ENCODE measurements at regions not wholly inside any gene's neighbourhood (a gene's known extent, or its start where the extent isn't known, plus 50 kb on each side); places are given as distances from the start of the nearest gene placed in this dataset.

GRCh38 chr5:74404574-74405508, 235.7 kb downstream of the ENC1 start:
- H3K27ac ChIP-seq (ENCODE audit: low read length): no peak overlapping the region
- Mint-ChIP-seq H3K27ac (no peak overlapping the region), H3K4me1 (peaks cover 0 to 16% (median 13%) of the 10 kb centered on the region in 3 donors), H3K4me3 (no peak overlapping the region), H3K36me3 (no peaks in the 10 kb centered on the region), H3K27me3 (peaks cover 3 to 8% of the 10 kb centered on the region in 2 donors), H3K9me3 (no peaks in the 10 kb centered on the region)
- ATAC-seq (replicated peaks in 1 of 4) (no peak), DNase-seq (no peak)
- H3K36me3 ChIP-seq (ENCODE audit: control insufficient read depth in 2 of 2, extremely low read depth in 1 of 2, insufficient read depth in 1 of 2, low read length in 1 of 2): no peaks in the 10 kb centered on the region
- no peak overlapping the region for H3K4me3 ChIP-seq (ENCODE audit: control insufficient read depth in 1 of 2, extremely low read depth in 1 of 2, low read length in 1 of 2)
- WGBS (ENCODE audit: insufficient coverage): no CpG with 5 or more reads among the region's 4 CpGs
- CTCF ChIA-PET: no interaction called here
- peaks cover 6 to 17% of the 10 kb centered on the region in 2 experiments for H3K4me1 ChIP-seq (ENCODE audit: control insufficient read depth in 1 of 2, extremely low read depth in 1 of 2, insufficient read depth in 2 of 2, low read length in 2 of 2)
- POLR2A ChIA-PET: no interaction called here
- H3K27me3 ChIP-seq (replicated peaks in 1 of 2; ENCODE audit: control insufficient read depth in 2 of 2, extremely low read depth in 1 of 2, insufficient read depth in 2 of 2, low read length in 1 of 2): no peaks in the 10 kb centered on the region
- H3K9me3 ChIP-seq: no peaks in the 10 kb centered on the region

GRCh38 chr5:74403771-74404170, 236.8 kb downstream of the ENC1 start:
- Mint-ChIP-seq H3K27ac (no peak overlapping the region), H3K4me1 (peaks cover 0 to 16% (median 13%) of the 10 kb centered on the region in 3 donors), H3K27me3 (peaks cover 0 to 2% of the 10 kb centered on the region in 2 donors), H3K9me3 (no peaks in the 10 kb centered on the region), H3K4me3 (no peak overlapping the region), H3K36me3 (no peaks in the 10 kb centered on the region)
- Histone ChIP-seq H3K27me3 (replicated peaks in 1 of 2; ENCODE audit: control insufficient read depth in 2 of 2, extremely low read depth in 1 of 2, insufficient read depth in 2 of 2, low read length in 1 of 2) (no peaks in the 10 kb centered on the region), H3K4me3 (ENCODE audit: control insufficient read depth in 1 of 2, extremely low read depth in 1 of 2, low read length in 1 of 2) (no peak overlapping the region), H3K36me3 (ENCODE audit: control insufficient read depth in 2 of 2, extremely low read depth in 1 of 2, insufficient read depth in 1 of 2, low read length in 1 of 2) (no peaks in the 10 kb centered on the region), H3K27ac (ENCODE audit: low read length) (no peak overlapping the region), H3K4me1 (ENCODE audit: control insufficient read depth in 1 of 2, extremely low read depth in 1 of 2, insufficient read depth in 2 of 2, low read length in 2 of 2) (peaks cover 6 to 17% of the 10 kb centered on the region in 2 experiments), H3K9me3 (no peaks in the 10 kb centered on the region)
- POLR2A ChIA-PET: no interaction called here
- ATAC-seq (replicated peaks in 1 of 4) (no peak), DNase-seq (no peak)
- no CpG with 5 or more reads among the region's 2 CpGs for WGBS (ENCODE audit: insufficient coverage)
- CTCF ChIA-PET: no interaction called here

GRCh38 chr5:74402553-74402952, 238.0 kb downstream of the ENC1 start:
- Mint-ChIP-seq H3K9me3 (no peaks in the 10 kb centered on the region), H3K27ac (no peak overlapping the region)
- 80% methylated on average over 1 of the region's 4 CpGs for WGBS (ENCODE audit: insufficient coverage)

GRCh38 chr5:74401946-74402320, 238.6 kb downstream of the ENC1 start:
- no peak for DNase-seq
- Histone ChIP-seq H3K27me3 (replicated peaks in 1 of 2; ENCODE audit: control insufficient read depth in 2 of 2, extremely low read depth in 1 of 2, insufficient read depth in 2 of 2, low read length in 1 of 2) (no peaks in the 10 kb centered on the region), H3K9me3 (no peaks in the 10 kb centered on the region), H3K4me1 (ENCODE audit: control insufficient read depth in 1 of 2, extremely low read depth in 1 of 2, insufficient read depth in 2 of 2, low read length in 2 of 2) (peaks cover 6 to 17% of the 10 kb centered on the region in 2 experiments), H3K27ac (ENCODE audit: low read length) (no peak overlapping the region), H3K36me3 (ENCODE audit: control insufficient read depth in 2 of 2, extremely low read depth in 1 of 2, insufficient read depth in 1 of 2, low read length in 1 of 2) (no peaks in the 10 kb centered on the region), H3K4me3 (ENCODE audit: control insufficient read depth in 1 of 2, extremely low read depth in 1 of 2, low read length in 1 of 2) (no peak overlapping the region)
- ChIA-PET CTCF (no interaction called here), POLR2A (no interaction called here)
- H3K27me3 Mint-ChIP-seq: peaks cover 0 to 3% of the 10 kb centered on the region in 2 donors
- no peaks in the 10 kb centered on the region for H3K36me3 Mint-ChIP-seq
- peaks cover 0 to 16% (median 13%) of the 10 kb centered on the region in 3 donors for H3K4me1 Mint-ChIP-seq
- H3K9me3 Mint-ChIP-seq: no peaks in the 10 kb centered on the region
- H3K27ac Mint-ChIP-seq: no peak overlapping the region
- WGBS (ENCODE audit: insufficient coverage): 91% methylated on average over 3 of the region's 3 CpGs
- no peak for ATAC-seq (replicated peaks in 1 of 4)
- no peak overlapping the region for H3K4me3 Mint-ChIP-seq

More at GRCh38 chr5:74402553-74402952, 238.0 kb downstream of the ENC1 start:
- Histone ChIP-seq H3K4me1 (ENCODE audit: control insufficient read depth in 1 of 2, extremely low read depth in 1 of 2, insufficient read depth in 2 of 2, low read length in 2 of 2) (peaks cover 6 to 17% of the 10 kb centered on the region in 2 experiments), H3K4me3 (ENCODE audit: control insufficient read depth in 1 of 2, extremely low read depth in 1 of 2, low read length in 1 of 2) (no peak overlapping the region), H3K36me3 (ENCODE audit: control insufficient read depth in 2 of 2, extremely low read depth in 1 of 2, insufficient read depth in 1 of 2, low read length in 1 of 2) (no peaks in the 10 kb centered on the region), H3K27me3 (replicated peaks in 1 of 2; ENCODE audit: control insufficient read depth in 2 of 2, extremely low read depth in 1 of 2, insufficient read depth in 2 of 2, low read length in 1 of 2) (no peaks in the 10 kb centered on the region), H3K27ac (ENCODE audit: low read length) (no peak overlapping the region), H3K9me3 (no peaks in the 10 kb centered on the region)
- no peak overlapping the region for H3K4me3 Mint-ChIP-seq
- ChIA-PET CTCF (interaction anchor here in 1 of 2 donors (0.6 kb wide), 1 partner anchor 1275 kb away, joined by 3 read pairs; no protein-coding TSS in a partner anchor), POLR2A (no interaction called here)
- DNase-seq (no peak), ATAC-seq (replicated peaks in 1 of 4) (no peak)
- H3K27me3 Mint-ChIP-seq: peaks cover 0 to 3% of the 10 kb centered on the region in 2 donors
- H3K4me1 Mint-ChIP-seq: peaks cover 0 to 16% (median 13%) of the 10 kb centered on the region in 3 donors
- no peaks in the 10 kb centered on the region for H3K36me3 Mint-ChIP-seq

GRCh38 chr5:74401281-74401945, 239.1 kb downstream of the ENC1 start:
- no peaks in the 10 kb centered on the region for H3K9me3 Mint-ChIP-seq
- ATAC-seq (replicated peaks in 1 of 4): no peak
- POLR2A ChIA-PET: no interaction called here
- peaks cover 0 to 3% of the 10 kb centered on the region in 2 donors for H3K27me3 Mint-ChIP-seq
- H3K4me3 ChIP-seq (ENCODE audit: control insufficient read depth in 1 of 2, extremely low read depth in 1 of 2, low read length in 1 of 2): no peak overlapping the region
- no peak overlapping the region for H3K27ac Mint-ChIP-seq
- no peaks in the 10 kb centered on the region for H3K27me3 ChIP-seq (replicated peaks in 1 of 2; ENCODE audit: control insufficient read depth in 2 of 2, extremely low read depth in 1 of 2, insufficient read depth in 2 of 2, low read length in 1 of 2)
- H3K4me3 Mint-ChIP-seq: no peak overlapping the region
- no peak for DNase-seq
- no peaks in the 10 kb centered on the region for H3K36me3 Mint-ChIP-seq
- H3K27ac ChIP-seq (ENCODE audit: low read length): no peak overlapping the region
- CTCF ChIA-PET: no interaction called here
- no peaks in the 10 kb centered on the region for H3K9me3 ChIP-seq
- no peaks in the 10 kb centered on the region for H3K36me3 ChIP-seq (ENCODE audit: control insufficient read depth in 2 of 2, extremely low read depth in 1 of 2, insufficient read depth in 1 of 2, low read length in 1 of 2)
- WGBS (ENCODE audit: insufficient coverage): 85% methylated on average over 2 of the region's 2 CpGs
- H3K4me1 Mint-ChIP-seq: peaks cover 0 to 16% (median 13%) of the 10 kb centered on the region in 3 donors
- H3K4me1 ChIP-seq (ENCODE audit: control insufficient read depth in 1 of 2, extremely low read depth in 1 of 2, insufficient read depth in 2 of 2, low read length in 2 of 2): peaks cover 6 to 17% of the 10 kb centered on the region in 2 experiments

GRCh38 chr5:74400067-74400466, 240.5 kb downstream of the ENC1 start:
- H3K4me1 Mint-ChIP-seq: peaks cover 0 to 16% (median 13%) of the 10 kb centered on the region in 3 donors
- H3K9me3 Mint-ChIP-seq: no peaks in the 10 kb centered on the region
- Histone ChIP-seq H3K27me3 (replicated peaks in 1 of 2; ENCODE audit: control insufficient read depth in 2 of 2, extremely low read depth in 1 of 2, insufficient read depth in 2 of 2, low read length in 1 of 2) (no peaks in the 10 kb centered on the region), H3K4me3 (ENCODE audit: control insufficient read depth in 1 of 2, extremely low read depth in 1 of 2, low read length in 1 of 2) (no peak overlapping the region), H3K4me1 (ENCODE audit: control insufficient read depth in 1 of 2, extremely low read depth in 1 of 2, insufficient read depth in 2 of 2, low read length in 2 of 2) (peaks cover 6 to 17% of the 10 kb centered on the region in 2 experiments), H3K27ac (ENCODE audit: low read length) (no peak overlapping the region), H3K36me3 (ENCODE audit: control insufficient read depth in 2 of 2, extremely low read depth in 1 of 2, insufficient read depth in 1 of 2, low read length in 1 of 2) (no peaks in the 10 kb centered on the region), H3K9me3 (no peaks in the 10 kb centered on the region)
- no peak overlapping the region for H3K4me3 Mint-ChIP-seq
- no peaks in the 10 kb centered on the region for H3K36me3 Mint-ChIP-seq
- ChIA-PET POLR2A (no interaction called here), CTCF (no interaction called here)
- no peak for DNase-seq
- 94% methylated on average over 2 of the region's 2 CpGs for WGBS (ENCODE audit: insufficient coverage)
- H3K27me3 Mint-ChIP-seq: peaks cover 0 to 2% of the 10 kb centered on the region in 2 donors
- ATAC-seq (replicated peaks in 1 of 4): no peak
- no peak overlapping the region for H3K27ac Mint-ChIP-seq

All from T-cell (primary cell).